Natural killer cell (primary cell): ENCODE measurements at regions not wholly inside any gene's neighbourhood (a gene's known extent, or its start where the extent isn't known, plus 50 kb on each side); places are given as distances from the start of the nearest gene placed in this dataset.

Source experiments
- ATAC-seq, 3 donors: fragments of 150-1000 bp in 2 of 3; fragments of 200-7000 bp in 1 of 3; cut with Tn5 transposase; 1 replicate in 1 of 3; 2 replicates in 2 of 3; pipeline ENCODE4 v1.10.0; 2021; ENCODE audit warnings: mild to moderate bottlenecking in 2 of 3, moderate library complexity in 2 of 3
- DNase-seq, 2 donors: peaks; one replicate each; pipeline versions ENCODE4 v3.0.0 to v3.0.0-alpha.2; 2013 to 2021; ENCODE audit warnings: mixed read lengths in 1 of 2
- H3K27ac ChIP-seq: one replicate; pipeline ENCODE4 v1.5.1; 2013; ENCODE audit warnings: mild to moderate bottlenecking, low read length
- H3K27me3 ChIP-seq: one replicate; pipeline ENCODE4 v1.6.1; 2013; ENCODE audit warnings: low read length; ENCODE audit not compliant: control insufficient read depth, insufficient read depth
- H3K36me3 ChIP-seq: one replicate; pipeline ENCODE4 v1.6.1; 2013; ENCODE audit warnings: low read length; ENCODE audit not compliant: control insufficient read depth, insufficient read depth
- H3K4me1 ChIP-seq: one replicate; pipeline ENCODE4 v1.6.1; 2013; ENCODE audit warnings: low read length; ENCODE audit not compliant: control insufficient read depth, insufficient read depth
- H3K4me3 ChIP-seq: one replicate; pipeline ENCODE4 v1.5.1; 2013; ENCODE audit warnings: low read length
- H3K9me3 ChIP-seq: one replicate; pipeline ENCODE4 v1.6.1; 2013; ENCODE audit warnings: low read length; ENCODE audit not compliant: control insufficient read depth, insufficient read depth
- H3K27ac Mint-ChIP-seq, 2 donors: one replicate each; pipeline ENCODE4 v1.8.0; 2022; ENCODE audit warnings: mild to moderate bottlenecking in 2 of 2, mixed read lengths in 2 of 2, moderate library complexity in 1 of 2
- H3K27me3 Mint-ChIP-seq, 2 donors: one replicate each; pipeline ENCODE4 v1.8.0; 2022; ENCODE audit warnings: low read depth in 2 of 2, mixed read lengths in 2 of 2
- H3K36me3 Mint-ChIP-seq: one replicate; pipeline ENCODE4 v1.8.0; 2022; ENCODE audit warnings: mixed read lengths
- H3K4me1 Mint-ChIP-seq, 2 donors: one replicate each; pipeline ENCODE4 v1.8.0; 2022; ENCODE audit warnings: mixed read lengths in 2 of 2
- H3K4me3 Mint-ChIP-seq: one replicate; pipeline ENCODE4 v1.8.0; 2022; ENCODE audit warnings: mild to moderate bottlenecking, moderate library complexity, mixed read lengths
- H3K9me3 Mint-ChIP-seq, 2 donors: one replicate each; pipeline ENCODE4 v1.8.0; 2022; ENCODE audit warnings: mixed read lengths in 2 of 2
- WGBS: methylation state at CpG from one replicate; pipeline ENCODE4 v1.1.7; 2013; ENCODE audit warnings: missing lambda C conversion rate; ENCODE audit not compliant: insufficient coverage; 5-methylcytosine and 5-hydroxymethylcytosine counted together
- intact Hi-C: fragments of 100-400 bp; cut with micrococcal nuclease; formaldehyde crosslinking; loops from one replicate; pipeline ENCODE4 v1.14.2; 2022
- TF ChIP-seq, protein P1 (sequence below): fragments of 200-600 bp; IDR thresholded peaks from one replicate; pipeline ENCODE4 v1.8.0; 2022; ENCODE audit warnings: antibody characterized with exemption

DNA sequence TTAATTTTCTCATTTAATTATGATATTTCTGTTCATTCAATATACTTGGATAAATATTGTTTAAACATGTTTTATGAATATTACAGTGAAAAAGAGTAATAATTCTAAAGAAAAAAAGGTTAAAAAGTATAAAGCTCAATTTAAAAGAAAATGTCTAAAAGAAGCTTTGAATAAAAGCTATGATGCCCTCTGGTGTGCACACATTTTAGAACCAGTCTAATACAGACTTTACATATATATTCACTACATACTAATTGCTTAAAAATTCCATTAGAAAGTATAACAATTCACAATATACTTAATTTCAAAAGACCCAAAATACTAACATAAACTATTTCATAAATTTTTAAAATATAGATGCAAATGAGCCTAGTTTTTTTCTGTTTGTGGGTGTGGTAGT lies 909.1 kb upstream of the ROBO1 start:
- intact Hi-C loops: no loop called here
- H3K9me3 ChIP-seq: no peaks in the 10 kb centered on the region
- H3K27me3 Mint-ChIP-seq: no peaks in the 10 kb centered on the region
- no peaks in the 10 kb centered on the region for H3K4me1 ChIP-seq
- no peak overlapping the region for H3K4me3 Mint-ChIP-seq
- H3K9me3 Mint-ChIP-seq: peaks cover 7 to 10% of the 10 kb centered on the region in 2 donors
- TF ChIP-seq, protein P1, sequence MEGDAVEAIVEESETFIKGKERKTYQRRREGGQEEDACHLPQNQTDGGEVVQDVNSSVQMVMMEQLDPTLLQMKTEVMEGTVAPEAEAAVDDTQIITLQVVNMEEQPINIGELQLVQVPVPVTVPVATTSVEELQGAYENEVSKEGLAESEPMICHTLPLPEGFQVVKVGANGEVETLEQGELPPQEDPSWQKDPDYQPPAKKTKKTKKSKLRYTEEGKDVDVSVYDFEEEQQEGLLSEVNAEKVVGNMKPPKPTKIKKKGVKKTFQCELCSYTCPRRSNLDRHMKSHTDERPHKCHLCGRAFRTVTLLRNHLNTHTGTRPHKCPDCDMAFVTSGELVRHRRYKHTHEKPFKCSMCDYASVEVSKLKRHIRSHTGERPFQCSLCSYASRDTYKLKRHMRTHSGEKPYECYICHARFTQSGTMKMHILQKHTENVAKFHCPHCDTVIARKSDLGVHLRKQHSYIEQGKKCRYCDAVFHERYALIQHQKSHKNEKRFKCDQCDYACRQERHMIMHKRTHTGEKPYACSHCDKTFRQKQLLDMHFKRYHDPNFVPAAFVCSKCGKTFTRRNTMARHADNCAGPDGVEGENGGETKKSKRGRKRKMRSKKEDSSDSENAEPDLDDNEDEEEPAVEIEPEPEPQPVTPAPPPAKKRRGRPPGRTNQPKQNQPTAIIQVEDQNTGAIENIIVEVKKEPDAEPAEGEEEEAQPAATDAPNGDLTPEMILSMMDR: no peak
- H3K36me3 ChIP-seq: no peaks in the 10 kb centered on the region
- ATAC-seq (no peak), DNase-seq (no peak)
- H3K4me3 ChIP-seq: no peak overlapping the region
- H3K4me1 Mint-ChIP-seq: no peaks in the 10 kb centered on the region
- H3K27ac Mint-ChIP-seq: no peak overlapping the region
- H3K27ac ChIP-seq: no peak overlapping the region
- H3K27me3 ChIP-seq: no peaks in the 10 kb centered on the region
- H3K36me3 Mint-ChIP-seq: no peaks in the 10 kb centered on the region

DNA sequence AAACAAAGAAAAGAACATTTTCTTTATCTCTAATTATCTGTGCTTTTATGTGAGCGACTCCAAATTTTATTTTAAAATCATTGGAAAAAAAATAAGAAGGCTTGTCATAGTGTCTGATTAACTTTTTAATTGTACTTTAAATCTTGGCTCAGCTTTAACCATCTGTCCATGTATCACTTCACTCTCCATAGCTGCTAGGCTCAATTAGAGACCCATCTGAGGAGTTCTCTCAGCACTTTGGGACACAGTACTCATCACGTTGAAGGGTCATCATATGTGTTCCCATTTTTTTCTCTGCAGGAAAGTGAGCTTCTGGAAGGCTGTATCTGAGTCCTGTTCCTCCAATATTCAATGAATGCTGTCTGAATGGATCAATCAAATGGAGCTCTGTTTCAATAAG lies 908.5 kb upstream of the ROBO1 start:
- intact Hi-C loops: no loop called here
- Mint-ChIP-seq H3K4me3 (no peak overlapping the region), H3K4me1 (no peaks in the 10 kb centered on the region), H3K36me3 (no peaks in the 10 kb centered on the region), H3K27me3 (no peaks in the 10 kb centered on the region), H3K27ac (no peak overlapping the region), H3K9me3 (peaks cover 7 to 10% of the 10 kb centered on the region in 2 donors)
- TF ChIP-seq, protein P1: no peak
- Histone ChIP-seq H3K27ac (no peak overlapping the region), H3K36me3 (no peaks in the 10 kb centered on the region), H3K9me3 (no peaks in the 10 kb centered on the region), H3K4me3 (no peak overlapping the region), H3K4me1 (no peaks in the 10 kb centered on the region), H3K27me3 (no peaks in the 10 kb centered on the region)
- ATAC-seq: no peak
- 56% methylated on average over 1 of the region's 2 CpGs for WGBS
- DNase-seq: no peak

DNA sequence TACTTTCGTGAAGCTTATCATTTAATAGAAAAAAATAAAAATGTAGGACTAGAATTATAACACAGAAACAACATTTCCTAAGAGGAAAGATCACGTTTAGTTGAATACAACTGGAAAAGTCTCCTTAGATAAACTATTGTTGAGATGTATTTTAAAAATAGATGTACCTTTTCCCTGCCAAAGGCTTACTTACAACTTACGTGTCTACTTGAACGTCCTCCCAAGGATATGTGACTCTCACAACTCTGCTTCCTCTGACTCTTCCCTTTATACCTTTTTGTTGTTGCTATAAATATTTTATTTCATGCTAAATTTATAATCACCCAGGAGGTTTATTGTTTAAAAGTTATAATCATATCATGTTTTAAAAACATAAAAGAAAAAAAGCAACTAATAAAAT lies 908.0 kb upstream of the ROBO1 start:
- Mint-ChIP-seq H3K9me3 (peaks cover 9 to 10% of the 10 kb centered on the region in 2 donors), H3K36me3 (no peaks in the 10 kb centered on the region), H3K4me1 (no peaks in the 10 kb centered on the region), H3K27ac (no peak overlapping the region), H3K4me3 (no peak overlapping the region), H3K27me3 (no peaks in the 10 kb centered on the region)
- H3K9me3 ChIP-seq: no peaks in the 10 kb centered on the region
- DNase-seq (no peak), ATAC-seq (no peak)
- intact Hi-C loops: no loop called here
- no peaks in the 10 kb centered on the region for H3K4me1 ChIP-seq
- no CpG with 5 or more reads among the region's 4 CpGs for WGBS
- no peak overlapping the region for H3K27ac ChIP-seq
- H3K4me3 ChIP-seq: no peak overlapping the region
- no peaks in the 10 kb centered on the region for H3K36me3 ChIP-seq
- H3K27me3 ChIP-seq: no peaks in the 10 kb centered on the region
- TF ChIP-seq, protein P1: no peak

DNA sequence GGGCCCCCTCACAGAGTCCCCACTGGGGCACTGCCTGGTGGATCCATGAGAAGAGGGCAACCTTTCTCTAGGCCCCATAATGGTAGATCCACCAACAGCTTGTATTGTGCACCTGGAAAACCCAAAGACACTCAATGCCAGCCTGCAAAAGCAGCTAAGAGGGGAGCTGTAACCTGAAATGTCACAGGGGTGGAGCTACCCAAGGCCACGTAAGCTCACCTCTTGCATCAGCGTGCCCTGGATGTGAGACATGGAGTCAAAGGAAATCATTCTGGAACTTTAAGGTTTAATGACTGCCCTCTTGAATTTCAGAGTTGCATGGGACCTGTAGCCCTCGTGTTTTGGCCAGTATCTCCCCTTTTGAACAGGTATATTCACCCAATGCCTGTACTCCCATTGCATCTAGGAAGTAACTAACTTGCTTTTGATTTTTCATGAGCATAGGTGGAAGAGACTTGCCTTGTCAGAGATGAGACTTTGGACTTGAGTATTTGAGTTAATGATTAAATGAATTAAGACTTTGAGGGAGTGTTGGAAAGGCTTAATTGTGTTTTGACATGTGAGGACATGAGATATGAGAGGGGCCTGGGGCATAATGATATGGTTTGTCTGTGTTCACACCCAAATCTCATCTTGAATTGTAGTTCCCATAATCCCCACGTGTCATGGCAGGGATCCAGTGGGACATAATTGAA lies 900.9 kb upstream of the ROBO1 start:
- Mint-ChIP-seq H3K4me3 (no peak overlapping the region), H3K27ac (no peak overlapping the region), H3K4me1 (no peaks in the 10 kb centered on the region), H3K27me3 (no peaks in the 10 kb centered on the region), H3K9me3 (peaks cover 14 to 17% of the 10 kb centered on the region in 2 donors), H3K36me3 (peaks cover 6% of the 10 kb centered on the region)
- TF ChIP-seq, protein P1: no peak
- no peaks in the 10 kb centered on the region for H3K36me3 ChIP-seq
- peaks cover 14% of the 10 kb centered on the region for H3K9me3 ChIP-seq
- no peak overlapping the region for H3K27ac ChIP-seq
- no peak overlapping the region for H3K4me3 ChIP-seq
- intact Hi-C loops: no loop called here
- ATAC-seq (no peak), DNase-seq (no peak)
- no peaks in the 10 kb centered on the region for H3K27me3 ChIP-seq
- 80% methylated on average over 3 of the region's 4 CpGs for WGBS
- H3K4me1 ChIP-seq: no peaks in the 10 kb centered on the region
